ENCODE measurements at regions not wholly inside any gene's neighbourhood (a gene's known extent, or its start where the extent isn't known, plus 50 kb on each side); places are given as distances from the start of the nearest gene placed in this dataset.
"Not testable (repeated sequence)": the region's sequence is repeated elsewhere in the genome, so short reads cannot be mapped to it uniquely, and the experiment has no call there.

DNA sequence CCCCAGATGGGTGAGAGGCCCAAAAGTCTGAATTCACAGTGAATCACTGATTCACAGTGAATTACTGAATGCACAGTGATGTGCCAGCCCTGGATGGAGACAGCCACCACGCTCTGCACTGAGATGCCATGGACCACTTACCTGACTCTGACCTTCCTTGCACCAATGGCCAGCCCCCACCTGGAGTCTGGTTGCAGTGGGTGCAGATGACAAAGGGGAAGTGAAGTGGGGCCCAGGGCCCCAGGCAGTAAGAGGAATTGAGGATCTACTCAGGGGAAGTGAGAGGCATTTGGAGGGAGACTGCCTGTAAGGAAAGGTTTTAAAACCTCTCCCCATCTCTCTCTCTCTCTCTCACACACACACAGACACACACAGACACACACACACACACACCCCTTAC is 412.1 kb downstream of the CYLC2 start:
- no peak for DNase-seq (ENCODE audit: low read depth)

DNA sequence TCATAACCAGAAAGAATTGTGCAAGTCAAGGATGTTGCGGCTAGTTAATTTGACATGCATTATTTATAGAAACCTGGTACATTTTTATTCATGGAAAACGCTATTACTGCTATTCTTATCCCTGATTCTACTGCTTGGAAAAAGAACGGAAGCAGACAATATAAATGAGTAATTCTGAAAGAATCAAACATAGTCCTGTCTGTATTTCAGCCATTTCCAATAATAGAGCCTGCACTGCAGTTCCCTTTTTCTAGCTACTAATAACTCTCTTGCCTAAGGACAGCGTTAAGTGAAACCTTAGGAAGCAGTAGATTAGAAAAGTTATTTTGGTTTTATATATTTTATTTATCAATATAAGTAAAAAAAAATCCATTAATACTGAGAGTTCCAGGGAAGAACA is 414.9 kb downstream of the CYLC2 start:
- DNase-seq (ENCODE audit: low read depth): no peak

GRCh38 chr9:103427696-103428095 is 432.6 kb downstream of the CYLC2 start:
- no peak for DNase-seq (ENCODE audit: low read depth)

GRCh38 chr9:103430469-103430868 is 435.3 kb downstream of the CYLC2 start:
- DNase-seq (ENCODE audit: low read depth): no peak

GRCh38 chr9:103431809-103432208 is 436.7 kb downstream of the CYLC2 start:
- DNase-seq (ENCODE audit: low read depth): no peak

DNA sequence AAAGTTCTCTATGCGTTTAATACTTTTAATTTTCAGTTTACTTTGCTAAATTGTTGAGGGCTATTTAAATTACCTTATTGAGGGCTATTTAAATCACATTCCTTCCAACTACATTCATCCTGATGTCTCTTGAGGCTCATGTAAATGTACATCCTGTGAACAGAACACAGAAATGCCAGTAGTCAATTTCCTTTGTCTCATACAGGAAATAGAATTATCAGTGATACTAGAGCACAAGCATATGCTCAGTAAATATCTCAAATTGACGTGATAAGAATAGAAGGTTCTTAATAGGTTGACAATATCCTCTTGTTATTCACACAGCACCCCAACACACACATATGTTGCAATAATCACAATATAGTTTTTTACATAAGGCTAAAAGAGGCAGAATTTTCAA is 449.0 kb downstream of the CYLC2 start:
- no peak for DNase-seq (ENCODE audit: low read depth)

DNA sequence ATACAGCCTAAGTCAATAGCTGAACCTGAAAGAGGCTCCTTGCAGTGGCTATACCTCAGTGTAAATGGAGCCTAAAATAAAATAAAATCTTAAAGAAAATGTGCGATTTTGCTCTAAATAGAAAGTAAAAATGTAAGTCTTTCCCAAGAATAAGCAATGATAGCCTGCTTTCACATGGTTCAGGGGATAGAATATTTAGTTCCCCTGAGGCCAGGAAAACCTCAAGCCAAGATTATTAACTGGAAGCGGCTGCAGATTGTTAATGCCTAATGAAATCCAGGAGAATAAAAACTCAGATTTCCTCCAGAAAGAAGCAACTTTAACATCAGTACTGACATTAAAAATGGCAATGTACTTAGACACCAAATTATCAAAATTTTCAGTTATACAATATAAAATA is 463.7 kb downstream of the CYLC2 start:
- DNase-seq (ENCODE audit: low read depth): no peak

GRCh38 chr9:103471241-103471640 is 476.1 kb downstream of the CYLC2 start:
- no peak for DNase-seq (ENCODE audit: low read depth)

DNA sequence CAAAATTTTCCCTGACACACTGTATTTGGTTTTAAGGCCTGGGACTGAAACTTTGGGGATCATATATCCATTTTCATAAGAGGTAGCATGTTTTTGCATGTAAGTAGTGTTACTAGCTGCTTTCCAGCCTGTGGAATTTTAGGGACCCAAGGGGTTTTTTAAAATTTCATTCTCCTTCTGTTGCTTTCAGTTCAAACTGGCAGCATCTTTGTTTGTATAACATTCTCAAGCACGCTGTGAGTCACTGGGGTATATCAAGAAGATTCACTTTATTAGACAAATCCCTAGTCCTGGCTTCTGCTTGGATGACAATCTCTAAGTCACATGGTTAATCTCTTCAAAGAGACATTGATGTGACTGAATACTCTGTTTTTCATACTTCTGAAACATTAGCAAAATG is 479.0 kb downstream of the CYLC2 start:
- no peak for DNase-seq (ENCODE audit: low read depth)

GRCh38 chr9:103483471-103484096 is 488.5 kb downstream of the CYLC2 start:
- DNase-seq (ENCODE audit: low read depth): no peak

DNA sequence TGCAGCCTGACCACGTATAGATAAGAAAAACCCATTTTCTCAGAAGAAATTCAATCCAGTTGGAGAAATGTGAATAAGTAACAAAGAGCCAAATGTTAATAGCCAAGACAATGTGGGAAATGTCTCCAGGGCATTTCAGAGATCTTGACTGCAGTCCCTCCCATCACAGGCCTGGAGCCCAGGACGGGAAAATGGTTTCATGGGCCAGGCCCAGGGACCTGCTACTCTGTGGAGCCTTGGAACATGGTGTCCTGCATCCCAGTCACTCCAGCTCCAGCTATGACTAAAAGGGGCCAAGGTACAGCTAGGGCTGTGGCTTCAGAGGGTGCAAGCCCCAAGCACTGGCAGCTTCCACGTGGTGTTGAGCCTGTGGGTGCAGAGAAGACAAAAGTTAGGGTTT is 490.0 kb downstream of the CYLC2 start:
- no peak for DNase-seq (ENCODE audit: low read depth)

DNA sequence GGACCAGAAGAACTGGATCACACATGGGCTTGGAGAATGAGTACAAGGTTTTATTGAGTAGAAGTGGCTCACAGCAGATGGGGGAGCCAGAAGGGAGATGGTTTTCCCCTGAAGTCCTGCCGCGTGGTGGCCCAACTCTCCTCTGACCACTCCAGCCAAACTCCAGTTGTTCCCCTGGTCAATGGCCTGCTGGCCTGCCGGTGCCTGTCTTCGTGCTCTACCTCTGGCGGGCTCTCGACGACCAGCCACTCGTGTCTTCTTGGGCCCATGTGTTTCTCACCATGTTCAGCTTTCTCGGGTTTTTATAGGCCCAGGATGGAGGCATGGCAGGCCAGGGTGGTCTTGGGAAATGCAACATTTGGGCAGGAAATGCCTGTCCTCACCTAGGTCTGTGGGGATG is 519.6 kb downstream of the CYLC2 start:
- no peak for DNase-seq (ENCODE audit: low read depth)

GRCh38 chr9:103522409-103522808 is 527.3 kb downstream of the CYLC2 start:
- no peak for DNase-seq (ENCODE audit: low read depth)

GRCh38 chr9:103530934-103531333 is 535.8 kb downstream of the CYLC2 start:
- no peak for DNase-seq (ENCODE audit: low read depth)

DNA sequence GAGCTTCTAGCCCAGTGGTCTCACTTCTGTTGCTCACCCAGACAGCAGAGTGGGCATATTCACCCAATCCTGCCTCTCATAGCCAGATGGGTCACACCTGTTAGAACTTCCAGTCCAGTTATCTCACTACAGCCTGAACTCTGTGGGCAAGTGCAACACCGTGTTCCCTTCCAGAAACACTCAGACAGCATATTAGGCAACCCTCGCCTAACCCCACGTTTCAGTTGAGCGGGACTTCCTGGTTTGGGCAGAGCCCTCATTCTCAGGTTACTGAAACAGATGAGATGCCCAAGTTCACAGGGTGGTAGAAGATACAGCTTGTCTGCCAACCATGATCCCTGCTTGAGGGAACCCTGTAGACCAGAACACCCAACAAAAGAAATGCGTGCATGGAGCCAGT is 538.2 kb downstream of the CYLC2 start:
- no peak for DNase-seq (ENCODE audit: low read depth)

GRCh38 chr9:103537426-103537825 is 542.3 kb downstream of the CYLC2 start:
- DNase-seq (ENCODE audit: low read depth): no peak

DNA sequence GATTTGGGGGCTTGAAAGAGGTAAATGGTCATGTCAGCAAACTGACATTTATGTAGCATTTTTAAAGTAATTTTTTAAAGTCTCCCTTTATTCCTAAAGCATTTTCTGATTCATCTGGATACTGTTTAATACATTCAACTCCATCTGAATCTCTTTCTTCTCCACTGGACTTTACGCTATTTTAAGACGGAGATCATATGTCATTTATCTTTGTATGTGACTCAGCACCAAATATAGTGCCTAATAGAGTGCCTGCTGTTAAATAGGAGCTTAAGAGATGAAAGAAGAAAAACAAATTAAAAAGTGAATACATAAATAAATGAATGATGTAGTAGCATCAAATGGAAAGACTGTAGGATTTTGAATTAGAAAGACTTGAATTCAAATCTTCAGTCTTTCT is 548.8 kb upstream of the SMC2 start:
- no peak for DNase-seq (ENCODE audit: low read depth)

GRCh38 chr9:103552712-103553111 is 541.4 kb upstream of the SMC2 start:
- DNase-seq (ENCODE audit: low read depth): no peak

DNA sequence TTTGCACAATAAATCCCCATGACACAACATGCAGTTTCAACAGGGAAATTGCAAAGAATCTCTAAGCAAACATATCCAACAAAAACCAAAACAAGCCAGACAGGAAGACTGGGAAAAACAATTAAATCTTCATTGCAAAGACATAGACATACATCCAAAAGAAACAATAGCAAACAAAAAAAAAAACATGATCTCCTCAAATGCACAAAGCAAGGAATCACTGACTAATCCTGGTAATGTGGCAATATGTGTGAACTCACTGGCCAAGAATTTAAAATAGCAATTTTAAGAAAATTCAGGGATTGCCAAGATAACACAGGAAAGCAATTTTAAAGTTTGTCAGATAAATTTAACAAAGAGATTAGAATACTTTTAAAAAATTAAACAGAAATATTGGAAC is 520.1 kb upstream of the SMC2 start:
- no peak for DNase-seq (ENCODE audit: low read depth)

- DNase-seq (ENCODE audit: low read depth): no peak
Observed at GRCh38 chr9:103586721-103587120, 507.4 kb upstream of the SMC2 start.

DNA sequence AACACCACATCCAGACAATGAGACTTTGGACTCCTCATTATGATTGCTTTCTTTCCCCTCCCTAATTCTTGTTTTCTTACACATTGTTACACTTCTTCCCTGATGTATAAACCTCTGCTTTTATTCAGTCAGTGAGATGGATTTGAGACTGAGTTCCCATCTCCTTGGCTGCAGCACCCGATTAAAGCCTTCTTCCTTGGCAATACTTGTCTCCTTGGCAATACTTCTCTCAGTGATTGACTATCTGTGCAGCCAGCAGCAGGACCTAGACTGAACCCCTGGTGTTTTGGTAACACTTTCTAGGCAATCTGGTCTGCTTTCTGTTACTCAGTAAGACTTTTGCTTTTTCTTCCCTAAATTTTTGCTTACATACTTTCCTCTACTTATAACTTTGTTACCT is 492.8 kb upstream of the SMC2 start:
- DNase-seq (ENCODE audit: low read depth): no peak

DNA sequence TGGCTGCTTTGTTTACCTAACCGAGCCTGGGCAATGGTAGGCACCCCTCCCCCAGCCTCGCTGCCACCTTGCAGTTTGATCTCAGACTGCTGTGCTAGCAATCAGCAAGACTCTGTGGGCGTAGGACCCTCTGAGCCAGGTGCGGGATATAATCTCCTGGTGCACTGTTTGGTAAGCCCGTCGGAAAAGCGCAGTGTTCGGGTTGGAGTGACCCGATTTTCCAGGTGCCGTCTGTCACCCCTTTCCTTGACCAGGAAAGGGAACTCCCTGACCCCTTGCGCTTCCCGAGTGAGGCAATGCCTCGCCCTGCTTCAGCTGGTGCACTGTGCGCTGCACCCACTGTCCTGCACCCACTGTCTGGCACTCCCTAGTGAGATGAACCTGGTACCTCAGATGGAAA is 482.2 kb upstream of the SMC2 start:
- DNase-seq (ENCODE audit: low read depth): not testable (repeated sequence)

DNA sequence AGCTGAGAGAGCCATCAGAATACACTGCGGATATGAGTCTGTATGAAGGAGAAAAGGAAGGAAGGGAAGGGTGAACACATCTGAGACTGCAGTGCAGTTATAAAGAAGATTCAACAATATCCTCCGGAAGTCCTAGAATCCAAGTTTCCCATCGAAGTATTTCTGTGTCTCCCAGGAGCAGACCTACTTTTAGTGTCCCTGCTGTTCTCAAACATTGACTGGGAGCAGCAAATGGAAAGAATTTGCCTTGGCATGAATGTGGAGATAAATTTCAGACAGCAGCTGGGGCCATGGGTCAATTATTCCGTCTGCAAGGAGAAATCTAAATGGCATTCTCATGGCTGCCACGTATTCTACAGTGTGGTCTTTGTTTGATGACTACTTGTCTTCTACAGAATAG is 478.1 kb upstream of the SMC2 start:
- no peak for DNase-seq (ENCODE audit: low read depth)

DNA sequence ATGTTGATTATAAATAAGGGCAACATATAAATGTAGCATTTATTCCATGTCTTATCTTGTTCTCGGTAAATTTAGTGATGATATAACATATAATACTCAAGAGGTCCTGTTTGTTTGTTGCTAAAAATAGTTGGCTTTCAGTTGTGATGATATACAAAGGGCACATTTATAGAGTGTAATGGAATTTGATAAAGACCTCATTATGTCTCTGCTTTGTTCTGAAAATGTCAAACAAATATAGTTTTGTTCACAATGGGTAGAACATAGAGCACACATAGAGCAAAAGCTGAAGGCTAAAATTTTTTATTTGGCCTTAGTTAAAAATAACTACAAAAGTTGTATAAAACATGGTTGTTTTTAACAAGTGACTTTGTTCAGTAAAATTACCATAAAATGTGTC is 477.1 kb upstream of the SMC2 start:
- DNase-seq (ENCODE audit: low read depth): no peak
